OCI-LY7 (cell line): ENCODE measurements at regions not wholly inside any gene's neighbourhood (a gene's known extent, or its start where the extent isn't known, plus 50 kb on each side); places are given as distances from the start of the nearest gene placed in this dataset.

Source experiments
- EZH2phosphoT487 ChIP-seq: fragments of 200-600 bp; sonication (generic); IDR thresholded peaks from 2 replicates; pipeline ENCODE4 v1.6.1; 2018; ENCODE audit warnings: low read depth, borderline replicate concordance, mild to moderate bottlenecking, mixed run types, antibody characterized with exemption, low read length, moderate library complexity, mixed read lengths
- TF ChIP-seq, protein P1 (sequence below): fragments of 200-600 bp; sonication (generic); conservative IDR thresholded peaks from 2 replicates; pipeline ENCODE4 v1.5.1; 2014; ENCODE audit warnings: mild to moderate bottlenecking, antibody characterized with exemption, low read length, moderate library complexity, mixed read lengths

DNA sequence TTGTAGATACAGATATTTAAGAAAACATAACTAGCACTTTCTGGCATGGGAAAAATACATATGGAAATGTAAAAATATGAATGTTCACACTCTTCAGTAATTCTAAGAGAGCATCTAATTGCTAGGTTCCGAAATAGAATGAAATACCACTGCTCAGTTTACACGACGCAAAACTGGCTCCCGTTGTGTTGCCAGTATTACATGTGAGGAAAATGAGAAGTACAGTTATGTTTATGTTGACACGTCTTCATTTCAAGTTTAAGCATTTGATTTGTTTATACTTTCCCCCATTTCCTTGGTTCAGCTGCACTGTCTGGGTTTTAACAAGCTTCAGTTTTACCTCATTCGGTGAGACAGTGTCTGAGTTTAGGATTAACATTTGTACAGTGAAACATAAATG lies 275.8 kb upstream of the SEMA3D start:
- TF ChIP-seq, protein P1, sequence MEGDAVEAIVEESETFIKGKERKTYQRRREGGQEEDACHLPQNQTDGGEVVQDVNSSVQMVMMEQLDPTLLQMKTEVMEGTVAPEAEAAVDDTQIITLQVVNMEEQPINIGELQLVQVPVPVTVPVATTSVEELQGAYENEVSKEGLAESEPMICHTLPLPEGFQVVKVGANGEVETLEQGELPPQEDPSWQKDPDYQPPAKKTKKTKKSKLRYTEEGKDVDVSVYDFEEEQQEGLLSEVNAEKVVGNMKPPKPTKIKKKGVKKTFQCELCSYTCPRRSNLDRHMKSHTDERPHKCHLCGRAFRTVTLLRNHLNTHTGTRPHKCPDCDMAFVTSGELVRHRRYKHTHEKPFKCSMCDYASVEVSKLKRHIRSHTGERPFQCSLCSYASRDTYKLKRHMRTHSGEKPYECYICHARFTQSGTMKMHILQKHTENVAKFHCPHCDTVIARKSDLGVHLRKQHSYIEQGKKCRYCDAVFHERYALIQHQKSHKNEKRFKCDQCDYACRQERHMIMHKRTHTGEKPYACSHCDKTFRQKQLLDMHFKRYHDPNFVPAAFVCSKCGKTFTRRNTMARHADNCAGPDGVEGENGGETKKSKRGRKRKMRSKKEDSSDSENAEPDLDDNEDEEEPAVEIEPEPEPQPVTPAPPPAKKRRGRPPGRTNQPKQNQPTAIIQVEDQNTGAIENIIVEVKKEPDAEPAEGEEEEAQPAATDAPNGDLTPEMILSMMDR: no peak
- TF ChIP-seq EZH2phosphoT487: no peak
